ENCODE measurements at regions not wholly inside any gene's neighbourhood (a gene's known extent, or its start where the extent isn't known, plus 50 kb on each side); places are given as distances from the start of the nearest gene placed in this dataset.
A peak's percentile ranks its signal among the peaks of the same experiment; 100 is the strongest.

- Histone ChIP-seq H3K4me3 (ENCODE audit: low read length) (no peak overlapping the region), H3K9me3 (ENCODE audit: control insufficient read depth, insufficient read depth, low read length) (no peaks in the 10 kb centered on the region), H3K9me2 (replicated peaks; ENCODE audit: control insufficient read depth, low read length) (no peaks in the 10 kb centered on the region), H3K36me3 (ENCODE audit: control insufficient read depth, low read length) (no peaks in the 10 kb centered on the region), H3K79me2 (ENCODE audit: control insufficient read depth, low read length) (no peaks in the 10 kb centered on the region), H3K4me2 (ENCODE audit: low read length) (peak overlapping the region; percentile 34), H4K20me1 (ENCODE audit: control insufficient read depth, insufficient read depth, low read depth, low read length) (peaks cover 5% of the 10 kb centered on the region), H3K27me3 (ENCODE audit: control insufficient read depth, low read length) (peaks cover 76% of the 10 kb centered on the region), H3K4me1 (ENCODE audit: control insufficient read depth, low read length) (peaks cover 31% of the 10 kb centered on the region), H3K27ac (ENCODE audit: low read depth, low read length) (no peak overlapping the region), H3F3A (ENCODE audit: control insufficient read depth, insufficient read depth) (no peaks in the 10 kb centered on the region)
- TF ChIP-seq EZH2phosphoT487 (IDR thresholded peaks at IDR 0.05; ENCODE audit: borderline replicate concordance, low read length) (no peak), CTCF (IDR thresholded peaks at IDR 0.05; ENCODE audit: low read depth, low read length, poor library complexity, severe bottlenecking) (no peak)
These were observed 491.2 kb downstream of the COG6 start for GRCh38 chr13:40146611-40147117.

GRCh38 chr13:40148101-40148500 lies 492.6 kb downstream of the COG6 start:
- no peaks in the 10 kb centered on the region for H3K79me2 ChIP-seq (ENCODE audit: control insufficient read depth, low read length)
- no peaks in the 10 kb centered on the region for H3K9me3 ChIP-seq (ENCODE audit: control insufficient read depth, insufficient read depth, low read length)
- H3K4me1 ChIP-seq (ENCODE audit: control insufficient read depth, low read length) = peaks cover 29% of the 10 kb centered on the region
- H3F3A ChIP-seq (ENCODE audit: control insufficient read depth, insufficient read depth) = no peaks in the 10 kb centered on the region
- H4K20me1 ChIP-seq (ENCODE audit: control insufficient read depth, insufficient read depth, low read depth, low read length) = peaks cover 5% of the 10 kb centered on the region
- no peak overlapping the region for H3K4me2 ChIP-seq (ENCODE audit: low read length)
- H3K4me3 ChIP-seq (ENCODE audit: low read length) = no peak overlapping the region
- H3K9me2 ChIP-seq (replicated peaks; ENCODE audit: control insufficient read depth, low read length) = no peaks in the 10 kb centered on the region
- no peaks in the 10 kb centered on the region for H3K36me3 ChIP-seq (ENCODE audit: control insufficient read depth, low read length)
- H3K27me3 ChIP-seq (ENCODE audit: control insufficient read depth, low read length) = peaks cover 61% of the 10 kb centered on the region
- H3K27ac ChIP-seq (ENCODE audit: low read depth, low read length) = no peak overlapping the region
- no peak for TF ChIP-seq EZH2phosphoT487 (IDR thresholded peaks at IDR 0.05; ENCODE audit: borderline replicate concordance, low read length)
- TF ChIP-seq CTCF (IDR thresholded peaks at IDR 0.05; ENCODE audit: low read depth, low read length, poor library complexity, severe bottlenecking) = no peak

DNA sequence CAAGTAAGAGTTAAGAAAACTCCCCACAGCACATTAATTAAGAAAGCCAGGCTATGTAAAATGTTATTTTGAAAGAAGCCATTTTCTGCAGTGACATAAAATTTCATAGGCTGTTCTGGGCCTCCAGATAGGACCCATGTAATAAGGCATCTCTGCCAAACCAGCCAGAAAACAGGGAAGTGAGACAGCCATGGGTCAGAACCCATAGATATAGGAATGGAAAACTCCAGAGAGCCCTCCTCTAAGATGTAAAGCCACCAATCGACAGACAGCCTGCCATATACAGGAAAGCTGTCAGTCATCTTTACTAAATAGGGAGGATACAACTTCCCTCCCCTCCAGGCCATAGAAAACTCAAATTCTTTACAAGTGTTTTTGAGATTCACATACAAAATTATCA lies 493.3 kb downstream of the COG6 start:
- peaks cover 5% of the 10 kb centered on the region for H4K20me1 ChIP-seq (ENCODE audit: control insufficient read depth, insufficient read depth, low read depth, low read length)
- no peak overlapping the region for H3K27ac ChIP-seq (ENCODE audit: low read depth, low read length)
- H3K79me2 ChIP-seq (ENCODE audit: control insufficient read depth, low read length) = no peaks in the 10 kb centered on the region
- H3K9me3 ChIP-seq (ENCODE audit: control insufficient read depth, insufficient read depth, low read length) = no peaks in the 10 kb centered on the region
- TF ChIP-seq CTCF (IDR thresholded peaks at IDR 0.05; ENCODE audit: low read depth, low read length, poor library complexity, severe bottlenecking) (no peak), EZH2phosphoT487 (IDR thresholded peaks at IDR 0.05; ENCODE audit: borderline replicate concordance, low read length) (no peak)
- peaks cover 22% of the 10 kb centered on the region for H3K4me1 ChIP-seq (ENCODE audit: control insufficient read depth, low read length)
- H3K27me3 ChIP-seq (ENCODE audit: control insufficient read depth, low read length) = peaks cover 55% of the 10 kb centered on the region
- H3K4me2 ChIP-seq (ENCODE audit: low read length) = no peak overlapping the region
- no peaks in the 10 kb centered on the region for H3K9me2 ChIP-seq (replicated peaks; ENCODE audit: control insufficient read depth, low read length)
- no peaks in the 10 kb centered on the region for H3K36me3 ChIP-seq (ENCODE audit: control insufficient read depth, low read length)
- H3F3A ChIP-seq (ENCODE audit: control insufficient read depth, insufficient read depth) = no peaks in the 10 kb centered on the region
- H3K4me3 ChIP-seq (ENCODE audit: low read length) = no peak overlapping the region
